Caco-2 (cell line): ENCODE measurements at regions not wholly inside any gene's neighbourhood (a gene's known extent, or its start where the extent isn't known, plus 50 kb on each side); places are given as distances from the start of the nearest gene placed in this dataset.

Experiments used
- BruUV-seq: library from RNA; stranded (reverse); fragments of 400-500 nt; replicated peaks from 2 replicates; lab custom pipeline; 2021; lab: Mats Ljungman, UMichigan
- CTCF ChIA-PET: fragments of 300-600 bp; sonication (Branson Sonifier 250); formaldehyde crosslinking; loops from one replicate; lab custom pipeline; 2022; ENCODE audit warnings: antibody characterized with exemption; lab: Charles Lee
- POLR2A ChIA-PET: fragments of 300-600 bp; sonication (Branson Sonifier 250); formaldehyde crosslinking; loops from one replicate; lab custom pipeline; 2022; ENCODE audit warnings: antibody characterized with exemption; lab: Charles Lee
- DNase-seq, 2 experiments: peaks; one replicate each; pipeline versions ENCODE4 v3.0.0 to v3.0.0-alpha.2; 2020 to 2022
- H3K27me3 ChIP-seq: replicated peaks from 2 replicates; pipeline ENCODE4 v1.6.0; 2011; ENCODE audit warnings: low read length; ENCODE audit not compliant: control insufficient read depth, insufficient read depth
- H3K36me3 ChIP-seq: 2 replicates; pipeline ENCODE4 v1.5.1; 2011; ENCODE audit warnings: low read length; ENCODE audit not compliant: control insufficient read depth, insufficient read depth
- H3K4me1 ChIP-seq: fragments of 250-450 bp; sonication (Bioruptor Pico); 2 replicates; pipeline ENCODE4 v1.5.1; 2020; ENCODE audit warnings: mild to moderate bottlenecking
- H3K4me3 ChIP-seq: 2 replicates; pipeline ENCODE4 v1.5.1; 2011; ENCODE audit warnings: low read depth, mild to moderate bottlenecking, control low read depth, low read length
- H3K9me3 ChIP-seq: fragments of 250-450 bp; sonication (Bioruptor Pico); 2 replicates; pipeline ENCODE4 v1.5.1; 2020; ENCODE audit warnings: mild to moderate bottlenecking, moderate library complexity
- H3K27ac Mint-ChIP-seq: one replicate; pipeline ENCODE4 v1.8.0; 2022; ENCODE audit warnings: mixed read lengths; ENCODE audit not compliant: unreplicated experiment
- H3K27me3 Mint-ChIP-seq: one replicate; pipeline ENCODE4 v1.8.0; 2022; ENCODE audit warnings: mixed read lengths; ENCODE audit not compliant: insufficient read depth, unreplicated experiment
- H3K36me3 Mint-ChIP-seq: one replicate; pipeline ENCODE4 v1.8.0; 2022; ENCODE audit warnings: mild to moderate bottlenecking, mixed read lengths; ENCODE audit not compliant: insufficient read depth, unreplicated experiment
- H3K4me1 Mint-ChIP-seq: one replicate; pipeline ENCODE4 v1.8.0; 2022; ENCODE audit warnings: low read depth, mixed read lengths; ENCODE audit not compliant: unreplicated experiment
- H3K4me3 Mint-ChIP-seq: one replicate; pipeline ENCODE4 v1.8.0; 2022; ENCODE audit warnings: mild to moderate bottlenecking, moderate library complexity, mixed read lengths; ENCODE audit not compliant: unreplicated experiment
- H3K9me3 Mint-ChIP-seq: one replicate; pipeline ENCODE4 v1.8.0; 2022; ENCODE audit warnings: mixed read lengths; ENCODE audit not compliant: unreplicated experiment
- CTCF ChIP-seq, 2 experiments: fragments of 200-600 bp in 1 of 2; IDR thresholded peaks; 1 replicate in 1 of 2; 2 replicates in 1 of 2; pipeline versions ENCODE4 v1.5.1 to v1.8.0; 2011 to 2022; ENCODE audit warnings: antibody characterized with exemption in 1 of 2, control low read depth in 1 of 2, inconsistent platforms in 1 of 2, low read depth in 1 of 2, low read length in 1 of 2, mild to moderate bottlenecking in 1 of 2, moderate library complexity in 1 of 2; ENCODE audit not compliant: insufficient read depth in 1 of 2, severe bottlenecking in 1 of 2, unreplicated experiment in 1 of 2
- intact Hi-C: fragments of 100-400 bp; cut with micrococcal nuclease; formaldehyde crosslinking; loops from one replicate; pipeline ENCODE4 v1.10.0; 2022; ENCODE audit not compliant: unreplicated experiment

GRCh38 chr17:59505610-59506276 is 59.7 kb upstream of the DHX40 start:
- no peaks in the 10 kb centered on the region; the same call in 1 of the 2 replicates for H3K27me3 ChIP-seq

GRCh38 chr17:59506894-59507726 is 58.3 kb upstream of the DHX40 start:
- Mint-ChIP-seq H3K4me1 (peaks cover 14% of the 10 kb centered on the region), H3K27me3 (no peaks in the 10 kb centered on the region), H3K27ac (no peak overlapping the region), H3K4me3 (no peak overlapping the region), H3K9me3 (no peaks in the 10 kb centered on the region), H3K36me3 (no peaks in the 10 kb centered on the region)
- no peaks in the 10 kb centered on the region; the same call in 1 of the 2 replicates for H3K27me3 ChIP-seq
- no peak overlapping the region for H3K4me3 ChIP-seq
- H3K36me3 ChIP-seq = no peaks in the 10 kb centered on the region
- intact Hi-C loops = no loop called here
- DNase-seq = no peak
- POLR2A ChIA-PET = no interaction called here
- H3K4me1 ChIP-seq = peaks cover 13% of the 10 kb centered on the region
- no peaks in the 10 kb centered on the region for H3K9me3 ChIP-seq
- CTCF ChIA-PET = interaction anchor here (0.7 kb wide), 1 partner anchor 54 kb away, joined by 3 read pairs; no protein-coding TSS in a partner anchor
- no TSS peak for BruUV-seq
- TF ChIP-seq CTCF (IDR thresholded peaks at IDR 0.05; ENCODE audit: insufficient read depth in 1 of 2, low read depth in 1 of 2, low read length in 1 of 2, severe bottlenecking in 1 of 2, unreplicated experiment in 1 of 2) = no peak

More at GRCh38 chr17:59505610-59506276, 59.7 kb upstream of the DHX40 start:
- peak; percentile 73 to 76 for DNase-seq
- H3K36me3 ChIP-seq = no peaks in the 10 kb centered on the region
- H3K9me3 ChIP-seq = peaks cover 3% of the 10 kb centered on the region; the same call in 1 of the 2 replicates
- intact Hi-C loops = no loop called here
- peaks cover 13% of the 10 kb centered on the region for H3K4me1 ChIP-seq
- ChIA-PET POLR2A (interaction anchor here (0.5 to 1.2 kb wide), 2 partner anchors 81 to 114 kb away, joined by 4 to 7 read pairs; partner anchors contain the start of gene CLTC), CTCF (interaction anchor here (0.6 to 1.1 kb wide), 3 partner anchors 16 to 338 kb away, joined by 3 read pairs; no protein-coding TSS in a partner anchor)
- H3K27me3 Mint-ChIP-seq = no peaks in the 10 kb centered on the region
- H3K9me3 Mint-ChIP-seq = no peaks in the 10 kb centered on the region
- TF ChIP-seq CTCF (IDR thresholded peaks at IDR 0.05; ENCODE audit: insufficient read depth in 1 of 2, low read depth in 1 of 2, low read length in 1 of 2, severe bottlenecking in 1 of 2, unreplicated experiment in 1 of 2) = no peak
- peaks cover 14% of the 10 kb centered on the region for H3K4me1 Mint-ChIP-seq
- no peak overlapping the region for H3K4me3 ChIP-seq
- BruUV-seq = no TSS peak
- H3K36me3 Mint-ChIP-seq = no peaks in the 10 kb centered on the region
- peak overlapping the region; percentile 27 for H3K27ac Mint-ChIP-seq
- no peak overlapping the region for H3K4me3 Mint-ChIP-seq

DNA sequence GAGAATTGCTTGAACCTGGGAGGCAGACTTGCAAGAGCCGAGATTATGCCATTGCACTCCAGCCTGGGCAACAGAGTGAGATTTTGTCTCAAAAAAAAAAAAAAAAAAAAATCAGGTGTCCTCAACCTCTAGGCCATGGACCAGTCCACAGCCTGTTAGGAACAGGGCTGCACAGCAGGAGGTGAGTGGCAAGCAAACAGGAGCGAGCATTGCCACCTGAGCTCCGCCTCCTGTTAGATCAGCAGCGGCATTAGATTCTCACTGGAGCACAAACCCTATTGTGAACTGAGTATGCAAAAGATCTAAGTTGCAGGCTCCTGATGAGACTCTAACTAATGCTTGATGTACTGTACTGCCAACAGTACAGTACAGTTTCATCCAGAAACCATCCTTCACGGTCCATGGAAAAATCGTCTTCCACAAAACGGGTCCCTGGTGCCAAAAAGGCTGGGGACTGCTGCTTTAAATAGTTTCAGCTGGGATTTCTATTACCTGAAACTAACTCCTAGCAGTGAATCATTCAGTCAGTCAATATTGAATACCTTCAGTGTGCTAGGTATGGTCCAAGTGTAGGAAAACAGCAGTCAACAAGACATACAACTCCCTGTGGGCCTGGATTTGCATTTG is 56.3 kb upstream of the DHX40 start:
- H3K36me3 ChIP-seq = no peaks in the 10 kb centered on the region
- no peak overlapping the region for H3K27ac Mint-ChIP-seq
- no peaks in the 10 kb centered on the region for H3K9me3 Mint-ChIP-seq
- H3K27me3 Mint-ChIP-seq = no peaks in the 10 kb centered on the region
- no peak overlapping the region for H3K4me3 Mint-ChIP-seq
- H3K27me3 ChIP-seq = no peaks in the 10 kb centered on the region; the same call in 1 of the 2 replicates
- no peak overlapping the region for H3K4me3 ChIP-seq
- intact Hi-C loops = no loop called here
- no peak for TF ChIP-seq CTCF (IDR thresholded peaks at IDR 0.05; ENCODE audit: insufficient read depth in 1 of 2, low read depth in 1 of 2, low read length in 1 of 2, severe bottlenecking in 1 of 2, unreplicated experiment in 1 of 2)
- POLR2A ChIA-PET = no interaction called here
- no peak for DNase-seq
- H3K9me3 ChIP-seq = no peaks in the 10 kb centered on the region
- CTCF ChIA-PET = no interaction called here
- H3K36me3 Mint-ChIP-seq = no peaks in the 10 kb centered on the region
- peaks cover 13% of the 10 kb centered on the region for H3K4me1 ChIP-seq
- H3K4me1 Mint-ChIP-seq = peaks cover 18% of the 10 kb centered on the region
- BruUV-seq = no TSS peak
